ENCODE measurements at regions not wholly inside any gene's neighbourhood (a gene's known extent, or its start where the extent isn't known, plus 50 kb on each side); places are given as distances from the start of the nearest gene placed in this dataset.

DNA sequence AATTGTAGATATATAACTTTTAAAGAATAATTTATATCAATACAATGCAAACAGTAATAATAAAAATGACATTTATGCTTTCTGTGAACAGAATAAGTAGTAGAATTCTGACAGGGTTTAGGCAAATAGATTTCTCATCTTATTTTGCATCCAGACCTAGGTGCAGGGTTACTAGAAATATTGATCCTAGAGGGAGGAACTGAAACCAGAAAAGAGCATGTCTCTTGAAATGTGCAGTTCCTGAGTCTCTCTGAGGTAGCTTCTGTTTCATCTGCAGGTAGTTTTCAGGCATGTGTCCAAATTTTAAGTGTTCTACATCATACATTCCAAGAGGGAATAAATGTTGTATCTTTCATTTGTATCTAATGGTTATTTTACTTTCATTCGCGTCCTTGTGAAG lies 631.9 kb upstream of the ADGRL4 start:
- TF ChIP-seq, protein P1, sequence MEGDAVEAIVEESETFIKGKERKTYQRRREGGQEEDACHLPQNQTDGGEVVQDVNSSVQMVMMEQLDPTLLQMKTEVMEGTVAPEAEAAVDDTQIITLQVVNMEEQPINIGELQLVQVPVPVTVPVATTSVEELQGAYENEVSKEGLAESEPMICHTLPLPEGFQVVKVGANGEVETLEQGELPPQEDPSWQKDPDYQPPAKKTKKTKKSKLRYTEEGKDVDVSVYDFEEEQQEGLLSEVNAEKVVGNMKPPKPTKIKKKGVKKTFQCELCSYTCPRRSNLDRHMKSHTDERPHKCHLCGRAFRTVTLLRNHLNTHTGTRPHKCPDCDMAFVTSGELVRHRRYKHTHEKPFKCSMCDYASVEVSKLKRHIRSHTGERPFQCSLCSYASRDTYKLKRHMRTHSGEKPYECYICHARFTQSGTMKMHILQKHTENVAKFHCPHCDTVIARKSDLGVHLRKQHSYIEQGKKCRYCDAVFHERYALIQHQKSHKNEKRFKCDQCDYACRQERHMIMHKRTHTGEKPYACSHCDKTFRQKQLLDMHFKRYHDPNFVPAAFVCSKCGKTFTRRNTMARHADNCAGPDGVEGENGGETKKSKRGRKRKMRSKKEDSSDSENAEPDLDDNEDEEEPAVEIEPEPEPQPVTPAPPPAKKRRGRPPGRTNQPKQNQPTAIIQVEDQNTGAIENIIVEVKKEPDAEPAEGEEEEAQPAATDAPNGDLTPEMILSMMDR (IDR thresholded peaks at IDR 0.05; ENCODE audit: control extremely low read depth, extremely low read depth): no peak
- Histone ChIP-seq H3K4me3 (no peak overlapping the region), H3K27ac (ENCODE audit: low read depth in 1 of 2, low read length in 1 of 2) (no peak overlapping the region), H3K9ac (ENCODE audit: insufficient read depth in 1 of 2, low read length in 2 of 2) (no peak overlapping the region), H3K9me3 (ENCODE audit: control insufficient read depth in 4 of 4, insufficient read depth in 3 of 4, low read length in 3 of 4) (no peaks in the 10 kb centered on the region), H3K27me3 (ENCODE audit: control insufficient read depth in 3 of 3, insufficient read depth in 3 of 3, low read length in 2 of 3) (no peaks in the 10 kb centered on the region), H3K4me1 (ENCODE audit: control insufficient read depth in 5 of 5, insufficient read depth in 5 of 5, low read length in 5 of 5) (no peaks in the 10 kb centered on the region), H3K36me3 (ENCODE audit: control insufficient read depth in 4 of 4, insufficient read depth in 4 of 4, low read length in 4 of 4) (no peaks in the 10 kb centered on the region)
- WGBS, 2 donors: 92 to 96% methylated on average over 2 of the region's 2 CpGs
- DNase-seq (no peak), ATAC-seq (ENCODE audit: insufficient read depth, low FRiP score) (no peak)

GRCh38 chr1:79633456-79633855 lies 626.9 kb upstream of the ADGRL4 start:
- ATAC-seq (ENCODE audit: insufficient read depth, low FRiP score): no peak

GRCh38 chr1:79629414-79629813 lies 622.9 kb upstream of the ADGRL4 start:
- ATAC-seq (ENCODE audit: insufficient read depth, low FRiP score) (no peak), DNase-seq (no peak)
- Histone ChIP-seq H3K36me3 (ENCODE audit: control insufficient read depth in 4 of 4, insufficient read depth in 4 of 4, low read length in 4 of 4) (no peaks in the 10 kb centered on the region), H3K9me3 (ENCODE audit: control insufficient read depth in 4 of 4, insufficient read depth in 3 of 4, low read length in 3 of 4) (no peaks in the 10 kb centered on the region), H3K4me1 (ENCODE audit: control insufficient read depth in 5 of 5, insufficient read depth in 5 of 5, low read length in 5 of 5) (no peaks in the 10 kb centered on the region), H3K9ac (ENCODE audit: insufficient read depth in 1 of 2, low read length in 2 of 2) (no peak overlapping the region), H3K27ac (ENCODE audit: low read depth in 1 of 2, low read length in 1 of 2) (no peak overlapping the region), H3K4me3 (no peak overlapping the region), H3K27me3 (ENCODE audit: control insufficient read depth in 3 of 3, insufficient read depth in 3 of 3, low read length in 2 of 3) (no peaks in the 10 kb centered on the region)
- 90 to 94% methylated on average over 7 of the region's 7 CpGs for WGBS, 2 donors
- TF ChIP-seq, protein P1 (IDR thresholded peaks at IDR 0.05; ENCODE audit: control extremely low read depth, extremely low read depth): no peak

More at GRCh38 chr1:79633456-79633855, 626.9 kb upstream of the ADGRL4 start:
- DNase-seq: no peak
- TF ChIP-seq, protein P1 (IDR thresholded peaks at IDR 0.05; ENCODE audit: control extremely low read depth, extremely low read depth): no peak
- Histone ChIP-seq H3K4me3 (no peak overlapping the region), H3K27ac (ENCODE audit: low read depth in 1 of 2, low read length in 1 of 2) (no peak overlapping the region), H3K9ac (ENCODE audit: insufficient read depth in 1 of 2, low read length in 2 of 2) (no peak overlapping the region), H3K27me3 (ENCODE audit: control insufficient read depth in 3 of 3, insufficient read depth in 3 of 3, low read length in 2 of 3) (no peaks in the 10 kb centered on the region), H3K9me3 (ENCODE audit: control insufficient read depth in 4 of 4, insufficient read depth in 3 of 4, low read length in 3 of 4) (no peaks in the 10 kb centered on the region), H3K36me3 (ENCODE audit: control insufficient read depth in 4 of 4, insufficient read depth in 4 of 4, low read length in 4 of 4) (no peaks in the 10 kb centered on the region), H3K4me1 (ENCODE audit: control insufficient read depth in 5 of 5, insufficient read depth in 5 of 5, low read length in 5 of 5) (no peaks in the 10 kb centered on the region)
- WGBS, 2 donors: 92% methylated on average over 1 of the region's 1 CpG

DNA sequence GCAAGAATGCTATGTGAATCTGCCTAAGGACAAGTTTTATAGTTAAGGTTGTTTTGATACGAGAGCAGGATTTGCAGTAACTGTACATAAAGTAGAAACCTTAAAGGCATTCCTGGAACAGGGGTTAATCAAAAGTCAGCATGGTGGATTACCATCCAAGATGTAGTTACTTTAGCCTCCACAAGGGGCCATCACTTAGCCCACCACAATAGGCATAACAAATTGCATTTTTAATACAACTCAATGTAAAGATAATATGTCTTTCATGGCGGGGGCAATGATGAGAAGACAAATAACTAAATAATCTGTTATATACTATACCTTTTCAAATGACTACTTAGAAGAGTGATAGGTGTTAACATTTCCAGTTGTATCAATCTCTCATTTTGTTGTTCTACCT lies 611.2 kb upstream of the ADGRL4 start:
- Histone ChIP-seq H3K36me3 (ENCODE audit: control insufficient read depth in 4 of 4, insufficient read depth in 4 of 4, low read length in 4 of 4) (no peaks in the 10 kb centered on the region), H3K4me3 (no peak overlapping the region), H3K9me3 (ENCODE audit: control insufficient read depth in 4 of 4, insufficient read depth in 3 of 4, low read length in 3 of 4) (peaks cover 0 to under 1% (median 0%) of the 10 kb centered on the region in 4 donors), H3K27ac (ENCODE audit: low read depth in 1 of 2, low read length in 1 of 2) (no peak overlapping the region), H3K4me1 (ENCODE audit: control insufficient read depth in 5 of 5, insufficient read depth in 5 of 5, low read length in 5 of 5) (no peaks in the 10 kb centered on the region), H3K9ac (ENCODE audit: insufficient read depth in 1 of 2, low read length in 2 of 2) (no peak overlapping the region), H3K27me3 (ENCODE audit: control insufficient read depth in 3 of 3, insufficient read depth in 3 of 3, low read length in 2 of 3) (no peaks in the 10 kb centered on the region)
- WGBS, 2 donors: 90 to 91% methylated on average over 2 of the region's 2 CpGs
- TF ChIP-seq, protein P1 (IDR thresholded peaks at IDR 0.05; ENCODE audit: control extremely low read depth, extremely low read depth): no peak
- DNase-seq: no peak
- no peak for ATAC-seq (ENCODE audit: insufficient read depth, low FRiP score)

Measured in lung (tissue), 11 donors.